Natural killer cell (primary cell): ENCODE measurements at regions not wholly inside any gene's neighbourhood (a gene's known extent, or its start where the extent isn't known, plus 50 kb on each side); places are given as distances from the start of the nearest gene placed in this dataset.

Source experiments
- ATAC-seq, 3 donors: fragments of 150-1000 bp in 2 of 3; fragments of 200-7000 bp in 1 of 3; cut with Tn5 transposase; 1 replicate in 1 of 3; 2 replicates in 2 of 3; pipeline ENCODE4 v1.10.0; 2021; ENCODE audit warnings: mild to moderate bottlenecking in 2 of 3, moderate library complexity in 2 of 3
- DNase-seq, 2 donors: peaks; one replicate each; pipeline versions ENCODE4 v3.0.0 to v3.0.0-alpha.2; 2013 to 2021; ENCODE audit warnings: mixed read lengths in 1 of 2
- H3K27ac ChIP-seq: one replicate; pipeline ENCODE4 v1.5.1; 2013; ENCODE audit warnings: mild to moderate bottlenecking, low read length
- H3K27me3 ChIP-seq: one replicate; pipeline ENCODE4 v1.6.1; 2013; ENCODE audit warnings: low read length; ENCODE audit not compliant: control insufficient read depth, insufficient read depth
- H3K36me3 ChIP-seq: one replicate; pipeline ENCODE4 v1.6.1; 2013; ENCODE audit warnings: low read length; ENCODE audit not compliant: control insufficient read depth, insufficient read depth
- H3K4me1 ChIP-seq: one replicate; pipeline ENCODE4 v1.6.1; 2013; ENCODE audit warnings: low read length; ENCODE audit not compliant: control insufficient read depth, insufficient read depth
- H3K4me3 ChIP-seq: one replicate; pipeline ENCODE4 v1.5.1; 2013; ENCODE audit warnings: low read length
- H3K9me3 ChIP-seq: one replicate; pipeline ENCODE4 v1.6.1; 2013; ENCODE audit warnings: low read length; ENCODE audit not compliant: control insufficient read depth, insufficient read depth
- H3K27ac Mint-ChIP-seq, 2 donors: one replicate each; pipeline ENCODE4 v1.8.0; 2022; ENCODE audit warnings: mild to moderate bottlenecking in 2 of 2, mixed read lengths in 2 of 2, moderate library complexity in 1 of 2
- H3K27me3 Mint-ChIP-seq, 2 donors: one replicate each; pipeline ENCODE4 v1.8.0; 2022; ENCODE audit warnings: low read depth in 2 of 2, mixed read lengths in 2 of 2
- H3K36me3 Mint-ChIP-seq: one replicate; pipeline ENCODE4 v1.8.0; 2022; ENCODE audit warnings: mixed read lengths
- H3K4me1 Mint-ChIP-seq, 2 donors: one replicate each; pipeline ENCODE4 v1.8.0; 2022; ENCODE audit warnings: mixed read lengths in 2 of 2
- H3K4me3 Mint-ChIP-seq: one replicate; pipeline ENCODE4 v1.8.0; 2022; ENCODE audit warnings: mild to moderate bottlenecking, moderate library complexity, mixed read lengths
- H3K9me3 Mint-ChIP-seq, 2 donors: one replicate each; pipeline ENCODE4 v1.8.0; 2022; ENCODE audit warnings: mixed read lengths in 2 of 2
- CTCF ChIP-seq: fragments of 200-600 bp; IDR thresholded peaks from one replicate; pipeline ENCODE4 v1.8.0; 2022; ENCODE audit warnings: antibody characterized with exemption
- WGBS: methylation state at CpG from one replicate; pipeline ENCODE4 v1.1.7; 2013; ENCODE audit warnings: missing lambda C conversion rate; ENCODE audit not compliant: insufficient coverage; 5-methylcytosine and 5-hydroxymethylcytosine counted together
- intact Hi-C: fragments of 100-400 bp; cut with micrococcal nuclease; formaldehyde crosslinking; loops from one replicate; pipeline ENCODE4 v1.14.2; 2022

GRCh38 chr9:99445371-99445891, 223.3 kb downstream of the SEC61B start:
- no peaks in the 10 kb centered on the region for H3K9me3 ChIP-seq

GRCh38 chr9:99445920-99446319, 223.8 kb downstream of the SEC61B start:
- WGBS, result 94% methylated on average over 4 of the region's 4 CpGs
- TF ChIP-seq CTCF, result no peak
- no peak overlapping the region for H3K27ac Mint-ChIP-seq
- Histone ChIP-seq H3K4me1 (no peaks in the 10 kb centered on the region), H3K27me3 (no peaks in the 10 kb centered on the region), H3K36me3 (no peaks in the 10 kb centered on the region), H3K4me3 (no peak overlapping the region), H3K9me3 (no peaks in the 10 kb centered on the region), H3K27ac (no peak overlapping the region)
- no peaks in the 10 kb centered on the region for H3K9me3 Mint-ChIP-seq
- ATAC-seq (no peak), DNase-seq (no peak)
- H3K4me3 Mint-ChIP-seq, result no peak overlapping the region
- H3K27me3 Mint-ChIP-seq, result peaks cover 15 to 37% of the 10 kb centered on the region in 2 donors
- intact Hi-C loops, result no loop called here
- H3K36me3 Mint-ChIP-seq, result no peaks in the 10 kb centered on the region
- no peaks in the 10 kb centered on the region for H3K4me1 Mint-ChIP-seq

More at GRCh38 chr9:99445371-99445891, 223.3 kb downstream of the SEC61B start:
- H3K36me3 ChIP-seq, result no peaks in the 10 kb centered on the region
- ATAC-seq (no peak), DNase-seq (no peak)
- Mint-ChIP-seq H3K27me3 (peaks cover 15 to 35% of the 10 kb centered on the region in 2 donors), H3K36me3 (no peaks in the 10 kb centered on the region), H3K4me1 (no peaks in the 10 kb centered on the region), H3K4me3 (no peak overlapping the region), H3K9me3 (no peaks in the 10 kb centered on the region), H3K27ac (no peak overlapping the region)
- no peak overlapping the region for H3K27ac ChIP-seq
- no peak overlapping the region for H3K4me3 ChIP-seq
- intact Hi-C loops, result no loop called here
- H3K27me3 ChIP-seq, result no peaks in the 10 kb centered on the region
- WGBS, result 83% methylated on average over 4 of the region's 4 CpGs
- H3K4me1 ChIP-seq, result no peaks in the 10 kb centered on the region
- TF ChIP-seq CTCF, result no peak

- no peak for DNase-seq
- no peak for ATAC-seq
- Mint-ChIP-seq H3K4me3 (no peak overlapping the region), H3K27ac (no peak overlapping the region), H3K27me3 (peaks cover 20 to 29% of the 10 kb centered on the region in 2 donors), H3K4me1 (no peaks in the 10 kb centered on the region), H3K36me3 (no peaks in the 10 kb centered on the region), H3K9me3 (no peaks in the 10 kb centered on the region)
- Histone ChIP-seq H3K27me3 (no peaks in the 10 kb centered on the region), H3K4me1 (no peaks in the 10 kb centered on the region), H3K27ac (no peak overlapping the region), H3K4me3 (no peak overlapping the region), H3K9me3 (no peaks in the 10 kb centered on the region), H3K36me3 (no peaks in the 10 kb centered on the region)
- intact Hi-C loops, result no loop called here
- TF ChIP-seq CTCF, result no peak
Measured at GRCh38 chr9:99447951-99448350, 225.9 kb downstream of the SEC61B start.

- Mint-ChIP-seq H3K27me3 (peaks cover 15 to 37% of the 10 kb centered on the region in 2 donors), H3K27ac (no peak overlapping the region), H3K9me3 (no peaks in the 10 kb centered on the region), H3K4me1 (no peaks in the 10 kb centered on the region), H3K4me3 (no peak overlapping the region), H3K36me3 (no peaks in the 10 kb centered on the region)
- Histone ChIP-seq H3K4me1 (no peaks in the 10 kb centered on the region), H3K27me3 (no peaks in the 10 kb centered on the region), H3K9me3 (no peaks in the 10 kb centered on the region), H3K27ac (no peak overlapping the region), H3K36me3 (no peaks in the 10 kb centered on the region), H3K4me3 (no peak overlapping the region)
- no peak for ATAC-seq
- no peak for DNase-seq
- intact Hi-C loops, result no loop called here
- 94% methylated on average over 1 of the region's 1 CpG for WGBS
- no peak for TF ChIP-seq CTCF
Measured at GRCh38 chr9:99449726-99450125, 227.6 kb downstream of the SEC61B start.
